HepG2 (cell line): ENCODE measurements at regions not wholly inside any gene's neighbourhood (a gene's known extent, or its start where the extent isn't known, plus 50 kb on each side); places are given as distances from the start of the nearest gene placed in this dataset.

Experiments
- ATAC-seq: fragments of 200-7000 bp; cut with Tn5 transposase; 3 replicates; pipeline ENCODE4 v1.9.1; 2020; ENCODE audit warnings: mild to moderate bottlenecking, moderate library complexity
- BruUV-seq: library from RNA; stranded (reverse); fragments of 400-500 nt; replicated peaks from 2 replicates; lab custom pipeline; 2021; lab: Mats Ljungman, UMichigan
- CTCF ChIA-PET: fragments of 300-600 bp; formaldehyde crosslinking; extraction: SDS; loops from one replicate; lab custom pipeline; 2021; ENCODE audit warnings: low total read pairs, inconsistent platforms, low intra/inter-chr PET ratio; lab: Yijun Ruan, JAX
- POLR2A ChIA-PET: fragments of 350-600 bp; sonication (Branson Sonifier 250); formaldehyde crosslinking; loops from one replicate; lab custom pipeline; 2020; ENCODE audit warnings: antibody characterized with exemption, inconsistent platforms; lab: Yijun Ruan, JAX
- DNase-seq: peaks from one replicate; pipeline ENCODE4 v3.0.0-alpha.2; 2015; ENCODE audit warnings: low spot score
- FAIRE-seq: peaks from 3 replicates; lab custom pipeline; 2011; peaks lifted over from hg19 to GRCh38; lab: Jason Lieb, UNC
- H2AFZ ChIP-seq: one replicate; pipeline ENCODE4 v1.6.1; 2011; ENCODE audit warnings: low read length, inconsistent platforms
- H3K27ac ChIP-seq: fragments of 300-600 bp; 3 replicates; pipeline ENCODE4 v1.8.0; 2011; ENCODE audit warnings: mixed run types, mild to moderate bottlenecking, mixed read lengths, low read length, inconsistent platforms; ENCODE audit not compliant: insufficient read depth; ENCODE audit errors: extremely low read length
- H3K27me3 ChIP-seq, 2 experiments: fragments of 200-600 bp in 1 of 2; 2 replicates in 1 of 2; 3 replicates in 1 of 2; pipeline versions ENCODE4 v1.6.0 to v1.8.0; 2011; ENCODE audit warnings: low read length in 2 of 2, mild to moderate bottlenecking in 2 of 2, moderate library complexity in 2 of 2, inconsistent platforms in 1 of 2; ENCODE audit not compliant: insufficient read depth in 2 of 2, control insufficient read depth in 1 of 2
- H3K36me3 ChIP-seq, 2 experiments: fragments of 200-600 bp in 1 of 2; replicated peaks in 1 of 2; 2 replicates in 1 of 2; 3 replicates in 1 of 2; pipeline versions ENCODE4 v1.5.1 to v1.8.0; 2011; ENCODE audit warnings: low read length in 2 of 2, inconsistent platforms in 1 of 2; ENCODE audit not compliant: insufficient read depth in 2 of 2, control insufficient read depth in 1 of 2
- H3K4me1 ChIP-seq: 2 replicates; pipeline ENCODE4 v1.5.1; 2012; ENCODE audit warnings: low read length, inconsistent platforms; ENCODE audit not compliant: insufficient read depth
- H3K4me2 ChIP-seq: 2 replicates; pipeline ENCODE4 v1.6.0; 2011; ENCODE audit warnings: low read depth, low read length, inconsistent platforms
- H3K4me3 ChIP-seq, 3 experiments: fragments of 200-600 bp in 1 of 3; sonication (generic), shearing (Covaris generic) in 1 of 3; replicated peaks in 1 of 3; 2 replicates each; pipeline ENCODE4 v1.5.1; 2011 to 2016; ENCODE audit warnings: low read length in 3 of 3, inconsistent platforms in 2 of 3, low read depth in 2 of 3, mild to moderate bottlenecking in 2 of 3, control low read depth in 1 of 3, mixed read lengths in 1 of 3; ENCODE audit not compliant: insufficient read depth in 1 of 3
- H3K79me2 ChIP-seq: one replicate; pipeline ENCODE4 v1.6.1; 2011; ENCODE audit warnings: low read length, inconsistent platforms; ENCODE audit not compliant: insufficient read depth
- H3K9ac ChIP-seq: 2 replicates; pipeline ENCODE4 v1.6.0; 2011; ENCODE audit warnings: mild to moderate bottlenecking, low read depth, low read length, inconsistent platforms; ENCODE audit not compliant: insufficient read depth
- H3K9me3 ChIP-seq: 2 replicates; pipeline ENCODE4 v1.5.1; 2012; ENCODE audit warnings: mild to moderate bottlenecking, low read length
- H4K20me1 ChIP-seq: 2 replicates; pipeline ENCODE4 v1.6.0; 2011; ENCODE audit warnings: inconsistent platforms, mild to moderate bottlenecking, low read length, moderate library complexity; ENCODE audit not compliant: insufficient read depth
- ATF7 ChIP-seq, 2 experiments: fragments of 450-650 bp in 1 of 2; sonication (generic) in 1 of 2; formaldehyde crosslinking in 1 of 2; IDR thresholded peaks; 2 replicates each; pipeline versions ENCODE4 v1.4.0 to v1.6.1; 2016 to 2020; ENCODE audit warnings: antibody characterized with exemption in 1 of 2, mild to moderate bottlenecking in 1 of 2, missing genetic modification reagents in 1 of 2
- CREB1 ChIP-seq, 2 experiments: fragments of 450-650 bp in 1 of 2; IDR thresholded peaks; 2 replicates each; pipeline ENCODE4 v1.6.1; 2016 to 2017; ENCODE audit warnings: control low read depth in 1 of 2, mild to moderate bottlenecking in 1 of 2, missing compliant biosample characterization in 1 of 2, missing genetic modification characterization in 1 of 2
- FOXK2 ChIP-seq: fragments of 450-650 bp; IDR thresholded peaks from 2 replicates; pipeline ENCODE4 v1.6.1; 2016
- HOXA3 ChIP-seq: sonication (generic); formaldehyde crosslinking; IDR thresholded peaks from 2 replicates; pipeline ENCODE4 v1.5.0; 2020; ENCODE audit warnings: missing genetic modification reagents
- HOXA5 ChIP-seq: sonication (generic); formaldehyde crosslinking; IDR thresholded peaks from 2 replicates; pipeline ENCODE4 v1.4.0; 2020; ENCODE audit warnings: missing genetic modification reagents
- IKZF1 ChIP-seq: fragments of 450-650 bp; IDR thresholded peaks from 2 replicates; pipeline ENCODE4 v1.7.1; 2016
- MIER2 ChIP-seq: IDR thresholded peaks from 2 replicates; pipeline ENCODE4 v1.6.1; 2016; ENCODE audit warnings: missing biosample characterization, missing genetic modification reagents
- NFKBIZ ChIP-seq: IDR thresholded peaks from 2 replicates; pipeline ENCODE4 v1.6.1; 2018; ENCODE audit warnings: missing genetic modification reagents, missing compliant biosample characterization
- PHB2 ChIP-seq: fragments of 450-650 bp; IDR thresholded peaks from 2 replicates; pipeline ENCODE4 v1.6.1; 2018; ENCODE audit not compliant: partially characterized antibody
- RAD21 ChIP-seq: fragments of 450-650 bp; formaldehyde crosslinking; IDR thresholded peaks from 2 replicates; pipeline ENCODE4 v1.5.0; 2020; ENCODE audit warnings: mild to moderate bottlenecking
- SIX4 ChIP-seq: sonication (generic); formaldehyde crosslinking; IDR thresholded peaks from 2 replicates; pipeline ENCODE4 v1.4.0; 2020; ENCODE audit warnings: missing genetic modification reagents
- SOX6 ChIP-seq, 2 experiments: fragments of 450-650 bp in 1 of 2; sonication (generic) in 1 of 2; formaldehyde crosslinking in 1 of 2; IDR thresholded peaks; 2 replicates each; pipeline versions ENCODE4 v1.4.0 to v1.6.1; 2017 to 2020; ENCODE audit warnings: antibody characterized with exemption in 1 of 2, mild to moderate bottlenecking in 1 of 2, missing genetic modification reagents in 1 of 2
- ZNF160 ChIP-seq: sonication (generic); formaldehyde crosslinking; IDR thresholded peaks from 2 replicates; pipeline ENCODE4 v1.8.0; 2022; ENCODE audit warnings: mild to moderate bottlenecking, inconsistent platforms, missing genetic modification reagents
- ZNF251 ChIP-seq: sonication (generic); formaldehyde crosslinking; IDR thresholded peaks from 2 replicates; pipeline ENCODE4 v1.9.0; 2021; ENCODE audit warnings: mild to moderate bottlenecking, missing genetic modification reagents
- ZNF557 ChIP-seq: sonication (generic); formaldehyde crosslinking; IDR thresholded peaks from 2 replicates; pipeline ENCODE4 v1.4.0; 2020; ENCODE audit warnings: missing genetic modification reagents
- ZNF841 ChIP-seq: sonication (generic); formaldehyde crosslinking; IDR thresholded peaks from 2 replicates; pipeline ENCODE4 v1.8.1; 2023; ENCODE audit warnings: missing genetic modification reagents, borderline replicate concordance
- WGBS: methylation state at CpG from one replicate; pipeline ENCODE4 v1.1.6; 2017; ENCODE audit warnings: low lambda C conversion rate; 5-methylcytosine and 5-hydroxymethylcytosine counted together
- in situ Hi-C: cut with HindIII; loops from 2 replicates; pipeline ENCODE4 v1.10.0; 2017; ENCODE audit warnings: low pct_unique_long_range_greater_than_20kb; ENCODE audit not compliant: extremely low pct_ligation_motif_present
- intact Hi-C: fragments of 100-400 bp; cut with micrococcal nuclease; formaldehyde crosslinking; loops from one replicate; pipeline ENCODE4 v1.10.0; 2022; ENCODE audit not compliant: unreplicated experiment
- TF ChIP-seq, protein P1 (sequence below): sonication (generic); formaldehyde crosslinking; IDR thresholded peaks from 2 replicates; pipeline ENCODE4 v1.5.0; 2020; ENCODE audit warnings: missing genetic modification reagents

DNA sequence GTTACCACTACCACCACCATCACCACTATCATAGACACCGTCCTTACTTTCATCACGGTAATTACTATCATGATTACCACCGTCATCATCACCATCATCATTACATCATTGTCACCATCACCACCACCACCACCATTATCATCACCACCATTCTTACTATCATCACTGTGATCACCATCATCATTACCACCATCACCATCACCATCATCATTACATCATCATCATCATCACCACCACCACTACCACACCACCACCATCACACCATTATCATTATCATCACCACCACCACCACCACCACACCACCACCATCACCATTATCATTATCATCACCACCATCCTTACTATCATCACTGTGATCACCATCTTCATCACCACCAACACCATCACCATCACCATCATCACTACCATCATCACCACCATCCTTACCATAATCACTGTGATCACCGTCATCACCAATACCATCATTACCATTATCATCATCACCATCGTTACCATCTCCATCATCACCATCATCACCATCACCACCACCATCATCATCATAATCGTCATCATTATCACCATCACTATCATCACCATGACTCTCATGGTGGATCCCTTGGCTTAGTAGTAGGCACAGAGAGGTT lies 244.4 kb upstream of the C1orf174 start:
- H3K27me3 ChIP-seq: peaks cover 3 to 9% of the 10 kb centered on the region in 2 experiments; a peak in 3 of 5 replicates
- ChIA-PET POLR2A (no interaction called here), CTCF (no interaction called here)
- 28% methylated on average over 6 of the region's 6 CpGs for WGBS
- H2AFZ ChIP-seq: no peak overlapping the region
- no peak overlapping the region for H3K9ac ChIP-seq
- DNase-seq (no peak), ATAC-seq (no peak)
- no peak overlapping the region for H3K4me3 ChIP-seq
- BruUV-seq: no TSS peak
- H3K79me2 ChIP-seq: no peaks in the 10 kb centered on the region
- no peaks in the 10 kb centered on the region for H3K4me1 ChIP-seq
- no peak overlapping the region for H3K4me2 ChIP-seq
- H3K9me3 ChIP-seq: 0 out of 2 replicates have a peak, but pooled peaks cover 5% of the 10 kb centered on the region
- intact Hi-C loops (no loop called here), in situ Hi-C loops (no loop called here)
- TF ChIP-seq CREB1 (IDR thresholded peaks at IDR 0.05): peak; percentile 96
- TF ChIP-seq CREB1 (CRISPR knock-in tag; IDR thresholded peaks at IDR 0.05): no peak
- no peak for TF ChIP-seq MIER2 (CRISPR knock-in tag)
- 0 out of 2 replicates have a peak, but pooled peaks have one; percentile 32 for TF ChIP-seq FOXK2
- no peak for TF ChIP-seq NFKBIZ (CRISPR knock-in tag)
- TF ChIP-seq HOXA5 (CRISPR knock-in tag): no peak
- 0 out of 2 replicates have a peak, but pooled peaks have one; percentile 30 for TF ChIP-seq SOX6 (IDR thresholded peaks at IDR 0.05)
- TF ChIP-seq SOX6 (CRISPR knock-in tag; IDR thresholded peaks at IDR 0.05): no peak
- peak; percentile 98 for TF ChIP-seq ATF7 (IDR thresholded peaks at IDR 0.05)
- no peak for TF ChIP-seq ATF7 (CRISPR knock-in tag; IDR thresholded peaks at IDR 0.05)
- TF ChIP-seq IKZF1: peak; percentile 81; the same call in 1 of the 2 replicates
- TF ChIP-seq, all 625 proteins: peak for 5
- H3K27ac ChIP-seq: no peak overlapping the region
- peak; percentile 72 for FAIRE-seq
- no peaks in the 10 kb centered on the region for H4K20me1 ChIP-seq
- no peaks in the 10 kb centered on the region for H3K36me3 ChIP-seq

DNA sequence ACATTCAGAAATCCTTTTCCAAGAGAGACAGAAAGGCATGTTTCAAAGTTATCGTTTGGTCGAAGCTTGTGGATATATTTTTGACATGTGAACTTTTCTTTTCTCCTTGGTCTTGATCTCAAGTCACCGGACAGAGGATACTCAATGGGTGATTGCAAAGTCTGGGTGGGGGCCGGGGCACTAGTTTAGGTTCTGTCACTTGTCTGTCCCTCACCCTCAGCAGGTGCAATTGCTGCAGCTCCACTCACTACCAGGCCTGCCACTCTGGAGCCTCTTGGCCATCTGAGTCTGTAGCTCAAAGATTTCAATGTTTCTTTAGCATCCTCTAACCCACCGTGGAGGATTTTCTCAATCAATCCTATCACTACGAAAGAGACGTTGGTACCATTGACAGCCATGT lies 246.0 kb upstream of the C1orf174 start:
- CTCF ChIA-PET: no interaction called here
- Histone ChIP-seq H3K9me3 (0 out of 2 replicates have a peak, but pooled peaks cover 5% of the 10 kb centered on the region), H3K36me3 (no peaks in the 10 kb centered on the region), H3K4me1 (no peaks in the 10 kb centered on the region), H3K9ac (no peak overlapping the region), H3K79me2 (no peaks in the 10 kb centered on the region), H3K4me3 (no peak overlapping the region), H2AFZ (no peak overlapping the region), H3K4me2 (no peak overlapping the region), H3K27me3 (peaks cover 5 to 12% of the 10 kb centered on the region in 2 experiments; a peak in 4 of 5 replicates), H4K20me1 (no peaks in the 10 kb centered on the region), H3K27ac (no peak overlapping the region)
- FAIRE-seq (no peak), ATAC-seq (no peak), DNase-seq (no peak)
- 20% methylated on average over 7 of the region's 7 CpGs for WGBS
- in situ Hi-C loops: no loop called here
- intact Hi-C loops: no loop called here
- no TSS peak for BruUV-seq
- POLR2A ChIA-PET: no interaction called here
- TF ChIP-seq RAD21 (CRISPR knock-in tag) (no peak), ZNF160 (no peak), SIX4 (CRISPR knock-in tag) (no peak), ZNF557 (CRISPR knock-in tag) (no peak), ZNF841 (CRISPR knock-in tag) (no peak), PHB2 (no peak), HOXA3 (CRISPR knock-in tag) (no peak), ZNF251 (CRISPR knock-in tag) (no peak)
- TF ChIP-seq, protein P1, sequence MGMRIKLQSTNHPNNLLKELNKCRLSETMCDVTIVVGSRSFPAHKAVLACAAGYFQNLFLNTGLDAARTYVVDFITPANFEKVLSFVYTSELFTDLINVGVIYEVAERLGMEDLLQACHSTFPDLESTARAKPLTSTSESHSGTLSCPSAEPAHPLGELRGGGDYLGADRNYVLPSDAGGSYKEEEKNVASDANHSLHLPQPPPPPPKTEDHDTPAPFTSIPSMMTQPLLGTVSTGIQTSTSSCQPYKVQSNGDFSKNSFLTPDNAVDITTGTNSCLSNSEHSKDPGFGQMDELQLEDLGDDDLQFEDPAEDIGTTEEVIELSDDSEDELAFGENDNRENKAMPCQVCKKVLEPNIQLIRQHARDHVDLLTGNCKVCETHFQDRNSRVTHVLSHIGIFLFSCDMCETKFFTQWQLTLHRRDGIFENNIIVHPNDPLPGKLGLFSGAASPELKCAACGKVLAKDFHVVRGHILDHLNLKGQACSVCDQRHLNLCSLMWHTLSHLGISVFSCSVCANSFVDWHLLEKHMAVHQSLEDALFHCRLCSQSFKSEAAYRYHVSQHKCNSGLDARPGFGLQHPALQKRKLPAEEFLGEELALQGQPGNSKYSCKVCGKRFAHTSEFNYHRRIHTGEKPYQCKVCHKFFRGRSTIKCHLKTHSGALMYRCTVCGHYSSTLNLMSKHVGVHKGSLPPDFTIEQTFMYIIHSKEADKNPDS: no peak
